ENCODE measurements at regions not wholly inside any gene's neighbourhood (a gene's known extent, or its start where the extent isn't known, plus 50 kb on each side); places are given as distances from the start of the nearest gene placed in this dataset.

DNA sequence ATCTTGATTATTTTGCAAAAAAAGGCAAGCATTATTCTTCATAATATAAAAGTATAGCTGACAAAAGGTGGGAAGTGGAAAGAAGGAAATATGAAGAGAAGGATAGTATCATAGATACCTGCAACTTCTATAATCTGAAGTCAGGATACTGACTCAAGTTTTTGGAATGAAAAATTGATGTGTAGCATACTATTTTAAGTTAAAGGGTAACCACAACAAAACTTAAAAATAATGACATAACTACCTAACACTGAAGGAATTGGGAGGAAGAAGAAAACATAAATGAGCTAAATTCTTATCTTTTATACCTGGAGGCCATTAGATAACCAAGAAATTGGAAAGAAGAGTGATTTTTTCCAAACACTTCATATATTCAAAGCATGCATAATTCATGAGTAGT, 51.8 kb upstream of the TLE1 start:
- no peak for DNase-seq
- Mint-ChIP-seq H3K36me3 (ENCODE audit: insufficient read depth, unreplicated experiment) (peaks cover 5% of the 10 kb centered on the region), H3K9me3 (ENCODE audit: low read depth, unreplicated experiment) (no peaks in the 10 kb centered on the region), H3K27ac (ENCODE audit: unreplicated experiment) (no peak overlapping the region), H3K4me3 (ENCODE audit: low read depth, unreplicated experiment) (no peak overlapping the region), H3K27me3 (ENCODE audit: unreplicated experiment) (no peaks in the 10 kb centered on the region), H3K4me1 (ENCODE audit: low read depth, unreplicated experiment) (peaks cover 23% of the 10 kb centered on the region)
- CTCF ChIA-PET = no interaction called here
- TF ChIP-seq, protein P1, sequence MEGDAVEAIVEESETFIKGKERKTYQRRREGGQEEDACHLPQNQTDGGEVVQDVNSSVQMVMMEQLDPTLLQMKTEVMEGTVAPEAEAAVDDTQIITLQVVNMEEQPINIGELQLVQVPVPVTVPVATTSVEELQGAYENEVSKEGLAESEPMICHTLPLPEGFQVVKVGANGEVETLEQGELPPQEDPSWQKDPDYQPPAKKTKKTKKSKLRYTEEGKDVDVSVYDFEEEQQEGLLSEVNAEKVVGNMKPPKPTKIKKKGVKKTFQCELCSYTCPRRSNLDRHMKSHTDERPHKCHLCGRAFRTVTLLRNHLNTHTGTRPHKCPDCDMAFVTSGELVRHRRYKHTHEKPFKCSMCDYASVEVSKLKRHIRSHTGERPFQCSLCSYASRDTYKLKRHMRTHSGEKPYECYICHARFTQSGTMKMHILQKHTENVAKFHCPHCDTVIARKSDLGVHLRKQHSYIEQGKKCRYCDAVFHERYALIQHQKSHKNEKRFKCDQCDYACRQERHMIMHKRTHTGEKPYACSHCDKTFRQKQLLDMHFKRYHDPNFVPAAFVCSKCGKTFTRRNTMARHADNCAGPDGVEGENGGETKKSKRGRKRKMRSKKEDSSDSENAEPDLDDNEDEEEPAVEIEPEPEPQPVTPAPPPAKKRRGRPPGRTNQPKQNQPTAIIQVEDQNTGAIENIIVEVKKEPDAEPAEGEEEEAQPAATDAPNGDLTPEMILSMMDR (IDR thresholded peaks at IDR 0.05; ENCODE audit: unreplicated experiment) = no peak
- intact Hi-C loops (cut with micrococcal nuclease; ENCODE audit: unreplicated experiment) = no loop called here
- no TSS peak for BruUV-seq (replicated peaks)

GRCh38 chr9:81748091-81748490, 58.7 kb upstream of the TLE1 start:
- H3K36me3 Mint-ChIP-seq (ENCODE audit: insufficient read depth, unreplicated experiment) = no peaks in the 10 kb centered on the region
- intact Hi-C loops (cut with micrococcal nuclease; ENCODE audit: unreplicated experiment) = no loop called here
- no peaks in the 10 kb centered on the region for H3K9me3 Mint-ChIP-seq (ENCODE audit: low read depth, unreplicated experiment)
- no peak for DNase-seq
- CTCF ChIA-PET = no interaction called here
- H3K27ac Mint-ChIP-seq (ENCODE audit: unreplicated experiment) = no peak overlapping the region
- H3K27me3 Mint-ChIP-seq (ENCODE audit: unreplicated experiment) = no peaks in the 10 kb centered on the region
- no peak overlapping the region for H3K4me3 Mint-ChIP-seq (ENCODE audit: low read depth, unreplicated experiment)
- H3K4me1 Mint-ChIP-seq (ENCODE audit: low read depth, unreplicated experiment) = no peaks in the 10 kb centered on the region
- TF ChIP-seq, protein P1 (IDR thresholded peaks at IDR 0.05; ENCODE audit: unreplicated experiment) = no peak
- no TSS peak for BruUV-seq (replicated peaks)

DNA sequence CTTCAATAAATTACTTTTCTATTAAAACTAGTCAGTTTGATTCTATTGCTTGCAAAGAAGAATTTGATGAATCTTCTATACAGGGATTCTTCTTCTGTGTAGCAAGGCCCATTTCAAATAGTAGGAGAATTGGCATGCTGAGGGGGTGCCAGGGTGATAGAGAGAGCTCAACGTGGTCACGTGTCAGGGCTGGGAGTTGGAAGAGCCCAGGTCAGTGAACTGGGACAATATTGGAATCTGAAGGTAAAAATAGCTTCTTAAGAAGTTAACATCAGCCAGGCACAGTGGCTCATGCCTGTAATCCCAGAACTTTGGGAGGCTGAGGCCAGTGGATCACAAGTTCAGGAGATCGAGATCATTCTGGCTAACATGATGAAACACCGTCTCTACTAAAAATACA, 64.1 kb upstream of the TLE1 start:
- no peaks in the 10 kb centered on the region for H3K36me3 Mint-ChIP-seq (ENCODE audit: insufficient read depth, unreplicated experiment)
- no peaks in the 10 kb centered on the region for H3K9me3 Mint-ChIP-seq (ENCODE audit: low read depth, unreplicated experiment)
- H3K4me3 Mint-ChIP-seq (ENCODE audit: low read depth, unreplicated experiment) = no peak overlapping the region
- CTCF ChIA-PET = interaction anchor here (0.7 kb wide), 1 partner anchor 363 kb away, joined by 3 read pairs; no protein-coding TSS in a partner anchor
- TF ChIP-seq, protein P1 (IDR thresholded peaks at IDR 0.05; ENCODE audit: unreplicated experiment) = no peak
- intact Hi-C loops (cut with micrococcal nuclease; ENCODE audit: unreplicated experiment) = no loop called here
- no TSS peak for BruUV-seq (replicated peaks)
- no peak for DNase-seq
- no peak overlapping the region for H3K27ac Mint-ChIP-seq (ENCODE audit: unreplicated experiment)
- H3K4me1 Mint-ChIP-seq (ENCODE audit: low read depth, unreplicated experiment) = peaks cover 6% of the 10 kb centered on the region
- H3K27me3 Mint-ChIP-seq (ENCODE audit: unreplicated experiment) = no peaks in the 10 kb centered on the region

DNA sequence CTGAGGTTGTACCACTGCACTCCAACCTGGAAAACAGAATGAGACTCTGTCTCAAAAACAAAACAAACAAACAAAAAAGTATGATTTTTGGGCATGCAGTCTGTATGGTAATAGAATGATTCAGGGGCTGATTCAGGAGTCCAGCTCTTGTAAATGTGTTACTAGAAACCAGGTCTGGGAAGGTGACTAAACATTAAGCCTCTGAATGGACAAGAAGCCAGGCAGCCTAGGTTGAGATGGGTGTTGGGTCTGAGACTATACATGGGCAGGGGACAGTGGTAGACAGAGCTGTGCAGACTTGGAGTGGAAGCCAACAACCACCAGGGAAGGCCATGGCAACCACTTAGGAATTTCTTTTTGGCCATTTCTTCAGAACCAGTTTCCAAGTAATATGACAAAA, 64.9 kb upstream of the TLE1 start:
- no TSS peak for BruUV-seq (replicated peaks)

More for the DNA sequence above, 64.9 kb upstream of the TLE1 start:
- Mint-ChIP-seq H3K9me3 (ENCODE audit: low read depth, unreplicated experiment) (no peaks in the 10 kb centered on the region), H3K4me1 (ENCODE audit: low read depth, unreplicated experiment) (peaks cover 6% of the 10 kb centered on the region), H3K27me3 (ENCODE audit: unreplicated experiment) (no peaks in the 10 kb centered on the region), H3K27ac (ENCODE audit: unreplicated experiment) (no peak overlapping the region), H3K36me3 (ENCODE audit: insufficient read depth, unreplicated experiment) (no peaks in the 10 kb centered on the region), H3K4me3 (ENCODE audit: low read depth, unreplicated experiment) (no peak overlapping the region)
- DNase-seq = no peak
- TF ChIP-seq, protein P1 (IDR thresholded peaks at IDR 0.05; ENCODE audit: unreplicated experiment) = no peak
- CTCF ChIA-PET = interaction anchor here (0.6 to 0.7 kb wide), 2 partner anchors 10 to 1357 kb away, joined by 3 read pairs; no protein-coding TSS in a partner anchor
- intact Hi-C loops (cut with micrococcal nuclease; ENCODE audit: unreplicated experiment) = no loop called here
